ENCODE measurements at regions not wholly inside any gene's neighbourhood (a gene's known extent, or its start where the extent isn't known, plus 50 kb on each side); places are given as distances from the start of the nearest gene placed in this dataset.
"Not testable (repeated sequence)": the region's sequence is repeated elsewhere in the genome, so short reads cannot be mapped to it uniquely, and the experiment has no call there.

GRCh38 chr14:105581551-105582341 lies 55.4 kb downstream of the TMEM121 start:
- no peak for DNase-seq
- Histone ChIP-seq H3K9me3 (no peaks in the 10 kb centered on the region), H3K4me3 (no peak overlapping the region), H3K27me3 (no peaks in the 10 kb centered on the region), H3K27ac (no peak overlapping the region), H3K4me1 (no peaks in the 10 kb centered on the region), H3K36me3 (no peaks in the 10 kb centered on the region)
- TF ChIP-seq POLR2A (IDR thresholded peaks at IDR 0.05), result no peak
- TF ChIP-seq CTCF (IDR thresholded peaks at IDR 0.05), result no peak
- intact Hi-C loops (cut with DNase I; ENCODE audit: low total_unique reads), result no loop called here

GRCh38 chr14:105582639-105583038 lies 56.3 kb downstream of the TMEM121 start:
- Histone ChIP-seq H3K4me3 (no peak overlapping the region), H3K27ac (no peak overlapping the region), H3K4me1 (no peaks in the 10 kb centered on the region), H3K27me3 (no peaks in the 10 kb centered on the region), H3K9me3 (no peaks in the 10 kb centered on the region), H3K36me3 (no peaks in the 10 kb centered on the region)
- DNase-seq, result no peak
- TF ChIP-seq POLR2A (IDR thresholded peaks at IDR 0.05) (no peak), CTCF (IDR thresholded peaks at IDR 0.05) (no peak)
- intact Hi-C loops (cut with DNase I; ENCODE audit: low total_unique reads), result no loop called here

GRCh38 chr14:105583914-105584313 lies 57.5 kb downstream of the TMEM121 start:
- H3K36me3 ChIP-seq; H3K9me3 ChIP-seq; H3K4me1 ChIP-seq; intact Hi-C loops (cut with DNase I; ENCODE audit: low total_unique reads); DNase-seq; H3K27me3 ChIP-seq; H3K27ac ChIP-seq; H3K4me3 ChIP-seq: not testable (repeated sequence)

GRCh38 chr14:105585290-105585689 lies 58.9 kb downstream of the TMEM121 start:
- not testable (repeated sequence) for H3K4me1 ChIP-seq, H3K9me3 ChIP-seq, H3K27ac ChIP-seq, H3K27me3 ChIP-seq, H3K36me3 ChIP-seq, DNase-seq, H3K4me3 ChIP-seq
- intact Hi-C loops (cut with DNase I; ENCODE audit: low total_unique reads), result loop anchor here (5.0 kb wide), 1 partner anchor 122 kb away; no protein-coding TSS in a partner anchor

GRCh38 chr14:105585722-105586121 lies 59.3 kb downstream of the TMEM121 start:
- H3K4me1 ChIP-seq, H3K36me3 ChIP-seq, DNase-seq, H3K9me3 ChIP-seq, H3K4me3 ChIP-seq, H3K27ac ChIP-seq, H3K27me3 ChIP-seq: not testable (repeated sequence)
- intact Hi-C loops (cut with DNase I; ENCODE audit: low total_unique reads), result loop anchor here (5.0 kb wide), 1 partner anchor 122 kb away; no protein-coding TSS in a partner anchor

- intact Hi-C loops (cut with DNase I; ENCODE audit: low total_unique reads), result loop anchor here (5.0 kb wide), 1 partner anchor 121 kb away; no protein-coding TSS in a partner anchor
- not testable (repeated sequence) for DNase-seq, H3K4me3 ChIP-seq, H3K27ac ChIP-seq, H3K27me3 ChIP-seq, H3K9me3 ChIP-seq, H3K36me3 ChIP-seq, H3K4me1 ChIP-seq
Observed at GRCh38 chr14:105586144-105586872, 59.9 kb downstream of the TMEM121 start.

- not testable (repeated sequence) for H3K27me3 ChIP-seq, DNase-seq, H3K9me3 ChIP-seq, H3K4me3 ChIP-seq, H3K36me3 ChIP-seq, H3K27ac ChIP-seq, H3K4me1 ChIP-seq
- intact Hi-C loops (cut with DNase I; ENCODE audit: low total_unique reads), result loop anchor here (5.0 kb wide), 1 partner anchor 120 kb away; no protein-coding TSS in a partner anchor
Observed at GRCh38 chr14:105587034-105587433, 60.7 kb downstream of the TMEM121 start.

GRCh38 chr14:105587482-105588235 lies 61.3 kb downstream of the TMEM121 start:
- H3K27ac ChIP-seq, H3K9me3 ChIP-seq, H3K27me3 ChIP-seq, H3K36me3 ChIP-seq, DNase-seq, H3K4me1 ChIP-seq, H3K4me3 ChIP-seq: not testable (repeated sequence)
- intact Hi-C loops (cut with DNase I; ENCODE audit: low total_unique reads), result loop anchor here (5.0 kb wide), 1 partner anchor 120 kb away; no protein-coding TSS in a partner anchor
